ENCODE measurements at regions not wholly inside any gene's neighbourhood (a gene's known extent, or its start where the extent isn't known, plus 50 kb on each side); places are given as distances from the start of the nearest gene placed in this dataset.

- TF ChIP-seq FOXM1 (IDR thresholded peaks at IDR 0.05; ENCODE audit: borderline replicate concordance, low read depth) (no peak), MAX (IDR thresholded peaks at IDR 0.05) (no peak), EP300 (IDR thresholded peaks at IDR 0.05; ENCODE audit: borderline replicate concordance) (no peak), RAD21 (IDR thresholded peaks at IDR 0.05; ENCODE audit: low read depth) (no peak), REST (IDR thresholded peaks at IDR 0.05; ENCODE audit: low read depth) (no peak)
- TF ChIP-seq, protein P1, sequence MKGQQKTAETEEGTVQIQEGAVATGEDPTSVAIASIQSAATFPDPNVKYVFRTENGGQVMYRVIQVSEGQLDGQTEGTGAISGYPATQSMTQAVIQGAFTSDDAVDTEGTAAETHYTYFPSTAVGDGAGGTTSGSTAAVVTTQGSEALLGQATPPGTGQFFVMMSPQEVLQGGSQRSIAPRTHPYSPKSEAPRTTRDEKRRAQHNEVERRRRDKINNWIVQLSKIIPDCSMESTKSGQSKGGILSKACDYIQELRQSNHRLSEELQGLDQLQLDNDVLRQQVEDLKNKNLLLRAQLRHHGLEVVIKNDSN (IDR thresholded peaks at IDR 0.05): no peak
These were observed 141.8 kb upstream of the G2E3 start for GRCh38 chr14:30417121-30417520.
